Spleen (tissue), 11 donors: ENCODE measurements at regions not wholly inside any gene's neighbourhood (a gene's known extent, or its start where the extent isn't known, plus 50 kb on each side); places are given as distances from the start of the nearest gene placed in this dataset.

Source experiments
- DNase-seq: peaks from one replicate; pipeline ENCODE4 v3.0.0-alpha.2; 2020
- H3K27ac ChIP-seq, 8 donors: fragments of 200-600 bp; sonication (generic) in 7 of 8; 1 replicate in 4 of 8; 2 replicates in 4 of 8; pipeline versions ENCODE4 v1.5.0 to v1.8.0; 2016 to 2021; ENCODE audit warnings: inconsistent platforms in 4 of 8, mild to moderate bottlenecking in 4 of 8, moderate library complexity in 1 of 8
- H3K27me3 ChIP-seq, 7 donors: fragments of 200-600 bp; sonication (generic) in 6 of 7; replicated peaks in 1 of 7; 1 replicate in 4 of 7; 2 replicates in 3 of 7; pipeline versions ENCODE4 v1.5.0 to v1.8.0; 2016 to 2021; ENCODE audit warnings: inconsistent platforms in 3 of 7, mild to moderate bottlenecking in 1 of 7
- H3K36me3 ChIP-seq, 6 donors: fragments of 200-600 bp; sonication (generic) in 5 of 6; 1 replicate in 4 of 6; 2 replicates in 2 of 6; pipeline versions ENCODE4 v1.5.0 to v1.8.0; 2016 to 2021; ENCODE audit warnings: inconsistent platforms in 2 of 6
- H3K4me1 ChIP-seq, 6 donors: fragments of 200-600 bp; sonication (generic) in 5 of 6; 1 replicate in 3 of 6; 2 replicates in 3 of 6; pipeline versions ENCODE4 v1.5.0 to v1.8.0; 2016 to 2021; ENCODE audit warnings: inconsistent platforms in 3 of 6
- H3K4me3 ChIP-seq, 8 donors: fragments of 200-600 bp; sonication (generic) in 7 of 8; 1 replicate in 4 of 8; 2 replicates in 4 of 8; pipeline versions ENCODE4 v1.5.0 to v1.8.0; 2016 to 2021; ENCODE audit warnings: inconsistent platforms in 4 of 8, mild to moderate bottlenecking in 4 of 8, moderate library complexity in 2 of 8
- H3K9me3 ChIP-seq, 8 donors: fragments of 200-600 bp; sonication (generic) in 7 of 8; 1 replicate in 4 of 8; 2 replicates in 4 of 8; pipeline versions ENCODE4 v1.5.0 to v1.8.0; 2016 to 2021; ENCODE audit warnings: inconsistent platforms in 4 of 8
- POLR2A ChIP-seq, 3 donors: fragments of 450-650 bp; IDR thresholded peaks; one replicate each; pipeline ENCODE4 v1.5.1; 2017; ENCODE audit warnings: antibody characterized with exemption in 3 of 3, mild to moderate bottlenecking in 1 of 3
- POLR2AphosphoS5 ChIP-seq, 3 donors: sonication (generic); formaldehyde crosslinking; IDR thresholded peaks; one replicate each; pipeline ENCODE4 v1.5.1; 2017; ENCODE audit warnings: antibody characterized with exemption in 3 of 3
- WGBS, 5 donors: extraction: QIAGEN DNeasy Blood & Tissue Kit in 3 of 5; methylation state at CpG; one replicate each; pipeline versions ENCODE4 v1.1.5 to v1.1.7; 2013 to 2018; 5-methylcytosine and 5-hydroxymethylcytosine counted together
- intact Hi-C: fragments of 100-400 bp; cut with DNase I; formaldehyde crosslinking; loops from one replicate; pipeline ENCODE4 v1.15.0; 2023; ENCODE audit warnings: low total_unique reads
- TF ChIP-seq, protein P1 (sequence below), 11 experiments: fragments of 200-600 bp in 7 of 11; fragments of 450-650 bp in 4 of 11; sonication (generic) in 4 of 11; IDR thresholded peaks in 8 of 11; conservative IDR thresholded peaks in 3 of 11; 1 replicate in 7 of 11; 2 replicates in 4 of 11; pipeline versions ENCODE4 v1.4.0 to v1.8.0; 2016 to 2021; ENCODE audit warnings: antibody characterized with exemption in 11 of 11, inconsistent platforms in 4 of 11, mild to moderate bottlenecking in 1 of 11
- donor health status: healthy with polysubstance abuse.
- donor health status: DM: no; HTN: no; CAD: no; lungs with moderate emphysema.
- donor health status: DM: no; HTN: no; CAD: no.
- donor health status: Bipolar disorder and iron deficiency.
- donor health status: healthy.
- donor health status: DM: no; HTN: no; CAD: no.
- donor health status: DM: yes; HTN: yes; CAD: no.

GRCh38 chr7:68384581-68384980, 1213.7 kb upstream of the AUTS2 start:
- 71 to 92% (median 85%) methylated on average over 1 of the region's 1 CpG for WGBS, 5 donors
- H3K4me1 ChIP-seq: no peaks in the 10 kb centered on the region
- no peak overlapping the region for H3K4me3 ChIP-seq
- no peak for DNase-seq
- TF ChIP-seq POLR2AphosphoS5 (IDR thresholded peaks at IDR 0.05): no peak
- TF ChIP-seq POLR2A (IDR thresholded peaks at IDR 0.05): no peak
- TF ChIP-seq, protein P1, sequence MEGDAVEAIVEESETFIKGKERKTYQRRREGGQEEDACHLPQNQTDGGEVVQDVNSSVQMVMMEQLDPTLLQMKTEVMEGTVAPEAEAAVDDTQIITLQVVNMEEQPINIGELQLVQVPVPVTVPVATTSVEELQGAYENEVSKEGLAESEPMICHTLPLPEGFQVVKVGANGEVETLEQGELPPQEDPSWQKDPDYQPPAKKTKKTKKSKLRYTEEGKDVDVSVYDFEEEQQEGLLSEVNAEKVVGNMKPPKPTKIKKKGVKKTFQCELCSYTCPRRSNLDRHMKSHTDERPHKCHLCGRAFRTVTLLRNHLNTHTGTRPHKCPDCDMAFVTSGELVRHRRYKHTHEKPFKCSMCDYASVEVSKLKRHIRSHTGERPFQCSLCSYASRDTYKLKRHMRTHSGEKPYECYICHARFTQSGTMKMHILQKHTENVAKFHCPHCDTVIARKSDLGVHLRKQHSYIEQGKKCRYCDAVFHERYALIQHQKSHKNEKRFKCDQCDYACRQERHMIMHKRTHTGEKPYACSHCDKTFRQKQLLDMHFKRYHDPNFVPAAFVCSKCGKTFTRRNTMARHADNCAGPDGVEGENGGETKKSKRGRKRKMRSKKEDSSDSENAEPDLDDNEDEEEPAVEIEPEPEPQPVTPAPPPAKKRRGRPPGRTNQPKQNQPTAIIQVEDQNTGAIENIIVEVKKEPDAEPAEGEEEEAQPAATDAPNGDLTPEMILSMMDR (IDR thresholded peaks at IDR 0.05 in 8 of 11, conservative IDR thresholded peaks at IDR 0.05 in 3 of 11): no peak
- H3K36me3 ChIP-seq: no peaks in the 10 kb centered on the region
- H3K27me3 ChIP-seq: no peaks in the 10 kb centered on the region
- H3K9me3 ChIP-seq: peaks cover 0 to 60% (median 40%) of the 10 kb centered on the region in 8 donors
- intact Hi-C loops: no loop called here
- no peak overlapping the region for H3K27ac ChIP-seq

DNA sequence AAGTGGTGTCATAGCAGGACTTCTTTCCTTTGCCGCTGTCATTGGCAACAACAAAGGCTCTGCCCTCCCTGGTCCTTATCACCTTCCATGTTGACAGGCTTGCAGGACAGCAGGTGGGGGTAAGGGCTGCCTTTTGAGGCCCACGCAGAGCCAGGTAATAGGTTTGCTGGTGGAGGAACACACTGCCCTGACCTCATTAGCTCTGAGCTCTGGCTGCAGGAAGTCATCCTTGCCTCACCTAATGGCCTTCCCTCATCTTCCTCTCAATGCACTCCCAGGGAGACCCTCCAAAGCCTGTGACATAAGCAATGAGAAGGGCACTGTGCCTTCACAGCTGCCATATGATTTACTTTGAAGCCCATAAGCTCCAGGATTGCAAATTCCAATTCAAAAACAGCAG, 1205.2 kb upstream of the AUTS2 start:
- DNase-seq: no peak
- WGBS, 5 donors: 42 to 72% (median 50%) methylated on average over 2 of the region's 2 CpGs
- Histone ChIP-seq H3K27me3 (no peaks in the 10 kb centered on the region), H3K4me3 (no peak overlapping the region), H3K27ac (no peak overlapping the region), H3K4me1 (no peaks in the 10 kb centered on the region), H3K9me3 (peaks cover 0 to 39% (median 7%) of the 10 kb centered on the region in 8 donors), H3K36me3 (no peaks in the 10 kb centered on the region)
- intact Hi-C loops: no loop called here
- TF ChIP-seq POLR2A (IDR thresholded peaks at IDR 0.05) (no peak), POLR2AphosphoS5 (IDR thresholded peaks at IDR 0.05) (no peak)
- TF ChIP-seq, protein P1 (IDR thresholded peaks at IDR 0.05 in 8 of 11, conservative IDR thresholded peaks at IDR 0.05 in 3 of 11): no peak

DNA sequence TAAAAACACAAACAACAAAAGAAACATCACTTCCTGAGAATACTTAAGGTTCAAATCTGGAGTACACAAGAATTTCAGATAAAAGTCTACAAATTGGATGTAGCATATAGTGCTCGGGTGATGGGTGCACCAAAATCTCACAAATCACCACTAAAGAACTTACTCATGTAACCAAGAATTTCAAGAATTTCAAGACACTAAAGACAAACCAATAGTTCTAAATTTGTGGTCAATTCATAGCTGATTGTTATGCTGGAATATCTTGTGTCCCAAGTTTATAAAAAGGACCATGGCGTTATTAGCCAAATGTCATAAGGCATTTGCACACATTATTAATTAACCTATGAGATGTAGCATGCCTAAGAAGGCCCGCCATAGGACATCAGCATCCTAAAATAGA, 1204.1 kb upstream of the AUTS2 start:
- no peak for DNase-seq
- TF ChIP-seq, protein P1 (IDR thresholded peaks at IDR 0.05 in 8 of 11, conservative IDR thresholded peaks at IDR 0.05 in 3 of 11): no peak
- TF ChIP-seq POLR2A (IDR thresholded peaks at IDR 0.05): no peak
- TF ChIP-seq POLR2AphosphoS5 (IDR thresholded peaks at IDR 0.05): no peak
- Histone ChIP-seq H3K4me1 (no peaks in the 10 kb centered on the region), H3K27me3 (no peaks in the 10 kb centered on the region), H3K4me3 (no peak overlapping the region), H3K27ac (no peak overlapping the region), H3K36me3 (no peaks in the 10 kb centered on the region), H3K9me3 (peaks cover 0 to 39% (median 7%) of the 10 kb centered on the region in 8 donors)
- WGBS, 5 donors: 80 to 93% (median 86%) methylated on average over 3 of the region's 3 CpGs
- intact Hi-C loops: no loop called here

DNA sequence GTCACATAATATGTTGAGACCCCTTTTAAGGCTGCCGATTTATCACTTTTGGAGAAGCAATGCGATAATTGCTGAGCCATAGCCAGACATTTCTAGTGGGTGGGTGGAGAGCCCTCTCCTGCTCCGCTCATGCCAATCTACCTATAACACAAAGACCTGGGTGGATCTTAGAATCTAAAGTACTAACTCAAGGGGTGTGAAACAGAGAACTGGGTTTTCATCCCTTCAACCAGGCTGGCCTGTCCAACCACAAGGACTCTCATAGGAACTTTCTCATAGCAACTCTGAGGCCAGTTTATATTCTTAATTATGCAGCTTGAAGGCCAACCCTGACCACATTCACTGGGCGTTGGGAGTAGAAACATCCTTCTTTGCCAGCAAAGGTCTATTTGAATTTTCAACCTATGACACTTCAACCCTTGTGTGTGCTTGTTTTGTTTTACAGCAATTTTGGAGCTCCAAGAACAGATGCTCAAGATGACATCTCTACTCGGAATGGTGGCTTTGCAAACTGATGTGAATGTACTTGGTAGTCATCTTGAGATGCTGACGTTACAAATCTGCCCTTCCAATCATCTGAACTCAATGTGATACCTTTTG, 1198.2 kb upstream of the AUTS2 start:
- Histone ChIP-seq H3K27ac (no peak overlapping the region), H3K4me1 (no peaks in the 10 kb centered on the region), H3K27me3 (no peaks in the 10 kb centered on the region), H3K9me3 (peaks cover 0 to 18% (median 0%) of the 10 kb centered on the region in 8 donors), H3K4me3 (no peak overlapping the region), H3K36me3 (no peaks in the 10 kb centered on the region)
- intact Hi-C loops: no loop called here
- DNase-seq: no peak
- TF ChIP-seq POLR2AphosphoS5 (IDR thresholded peaks at IDR 0.05): no peak
- TF ChIP-seq, protein P1 (IDR thresholded peaks at IDR 0.05 in 8 of 11, conservative IDR thresholded peaks at IDR 0.05 in 3 of 11): no peak
- TF ChIP-seq POLR2A (IDR thresholded peaks at IDR 0.05): no peak
- 77 to 84% (median 80%) methylated on average over 6 of the region's 6 CpGs for whole genome bisulfite sequencing, 5 donors
